BLaER1 (cell line): ENCODE measurements at regions not wholly inside any gene's neighbourhood (a gene's known extent, or its start where the extent isn't known, plus 50 kb on each side); places are given as distances from the start of the nearest gene placed in this dataset.

Experiments used
- H3K27ac ChIP-seq: shearing (Covaris generic); formaldehyde crosslinking; 2 replicates; pipeline ENCODE4 v1.8.1; 2022
- H3K27me3 ChIP-seq: shearing (Covaris generic); formaldehyde crosslinking; 2 replicates; pipeline ENCODE4 v1.8.1; 2022
- H3K36me3 ChIP-seq: shearing (Covaris generic); formaldehyde crosslinking; 2 replicates; pipeline ENCODE4 v1.8.1; 2022
- H3K4me1 ChIP-seq: shearing (Covaris generic); formaldehyde crosslinking; 2 replicates; pipeline ENCODE4 v1.8.1; 2022
- H3K4me2 ChIP-seq: shearing (Covaris generic); formaldehyde crosslinking; 2 replicates; pipeline ENCODE4 v1.8.1; 2022
- H3K4me3 ChIP-seq: shearing (Covaris generic); formaldehyde crosslinking; 2 replicates; pipeline ENCODE4 v1.8.1; 2022
- H3K9ac ChIP-seq: shearing (Covaris generic); formaldehyde crosslinking; 2 replicates; pipeline ENCODE4 v1.8.1; 2022
- H3K9me3 ChIP-seq: shearing (Covaris generic); formaldehyde crosslinking; 2 replicates; pipeline ENCODE4 v1.8.1; 2022
- H4K20me1 ChIP-seq: shearing (Covaris generic); formaldehyde crosslinking; 2 replicates; pipeline ENCODE4 v1.8.1; 2022
- Cebpa-rat ChIP-seq: shearing (Covaris generic); IDR thresholded peaks from 2 replicates; pipeline ENCODE4 v1.8.1; 2022

DNA sequence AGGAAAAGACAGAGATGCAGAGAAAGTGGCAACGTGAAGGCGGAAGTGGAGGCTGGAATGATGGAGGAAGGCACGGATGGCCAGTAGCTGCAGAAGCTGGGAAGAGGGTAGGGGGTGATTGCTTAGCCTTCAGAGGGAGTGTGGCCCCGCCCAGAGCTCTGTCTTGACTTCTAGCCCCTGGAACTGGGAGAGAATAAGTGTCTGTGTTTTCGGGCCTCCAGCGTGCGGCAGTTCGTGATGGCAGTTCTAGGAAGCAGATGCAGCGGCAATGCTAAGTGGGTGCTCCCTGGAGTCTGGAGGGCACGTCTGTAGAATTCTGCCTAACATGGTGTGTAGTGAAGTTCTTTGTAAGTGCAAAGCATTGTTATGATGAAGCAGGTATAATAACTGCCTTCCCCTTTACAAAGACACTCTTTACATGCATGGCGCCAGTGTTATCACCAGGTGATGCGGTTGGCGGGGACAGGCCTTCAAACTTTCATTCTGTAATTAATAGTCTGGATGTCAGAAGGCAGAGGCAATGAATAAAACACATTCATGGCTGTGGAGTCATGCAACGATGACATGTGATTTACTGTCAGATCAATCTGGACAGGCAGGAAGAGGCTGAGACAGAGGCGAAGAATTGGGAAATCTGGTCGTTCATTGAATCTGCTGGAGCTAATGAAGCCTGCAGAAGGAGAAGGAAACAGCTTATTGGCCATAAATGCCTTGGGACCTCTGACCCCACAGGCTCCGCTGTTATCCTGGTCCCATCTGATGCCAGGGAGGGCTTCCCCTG is 228.6 kb downstream of the GLRX3 start:
- no peaks in the 10 kb centered on the region for H3K9me3 ChIP-seq
- H3K4me1 ChIP-seq, result peaks cover 19% of the 10 kb centered on the region
- H3K4me3 ChIP-seq, result no peak overlapping the region
- no peak overlapping the region for H3K27ac ChIP-seq
- no peak overlapping the region for H3K9ac ChIP-seq
- no peaks in the 10 kb centered on the region for H3K36me3 ChIP-seq
- no peaks in the 10 kb centered on the region for H4K20me1 ChIP-seq
- no peak for TF ChIP-seq Cebpa-rat
- H3K27me3 ChIP-seq, result no peaks in the 10 kb centered on the region
- H3K4me2 ChIP-seq, result no peak overlapping the region

DNA sequence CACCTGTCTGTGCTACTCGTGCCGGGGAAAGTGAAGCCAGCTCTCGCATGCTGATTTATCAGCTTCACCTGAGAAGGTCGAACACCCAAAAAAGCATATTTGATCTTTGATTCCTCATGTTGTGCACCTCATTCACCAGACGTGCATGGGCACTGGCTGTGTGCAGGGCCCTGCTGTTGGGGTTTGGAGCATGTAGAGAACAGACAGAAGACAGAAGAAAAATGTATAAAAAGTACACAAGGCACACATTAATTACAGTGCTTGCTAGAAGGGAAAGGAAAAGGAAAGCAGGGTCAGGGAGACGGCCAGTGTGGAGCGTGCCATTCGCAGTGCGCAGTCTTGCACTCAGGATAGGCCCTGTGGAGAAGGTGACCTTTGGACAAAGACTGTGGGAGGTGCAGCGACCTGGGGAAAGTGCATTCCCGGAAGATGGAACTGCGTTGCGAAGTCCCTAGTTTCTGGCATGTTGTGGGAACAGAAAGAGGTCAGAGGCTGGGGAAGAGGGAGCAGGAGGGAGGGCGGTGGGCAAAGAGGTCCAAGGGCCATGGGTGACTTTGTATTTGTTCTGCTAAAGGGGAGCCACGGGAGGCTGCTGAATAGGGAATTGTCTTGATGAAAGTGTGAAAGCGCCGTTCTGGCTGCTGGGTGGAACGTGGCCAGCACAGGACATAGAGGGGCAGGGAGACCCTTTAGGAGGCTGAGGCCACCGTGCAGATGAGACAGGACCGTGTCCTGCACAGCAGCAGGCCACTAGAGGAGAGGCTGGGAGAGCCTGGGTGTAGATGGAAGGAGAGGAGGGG is 232.8 kb downstream of the GLRX3 start:
- Histone ChIP-seq H3K4me2 (no peak overlapping the region), H3K4me1 (peaks cover 7% of the 10 kb centered on the region), H3K4me3 (no peak overlapping the region), H4K20me1 (no peaks in the 10 kb centered on the region), H3K27ac (no peak overlapping the region), H3K36me3 (no peaks in the 10 kb centered on the region), H3K27me3 (no peaks in the 10 kb centered on the region), H3K9ac (no peak overlapping the region), H3K9me3 (no peaks in the 10 kb centered on the region)
- no peak for TF ChIP-seq Cebpa-rat

DNA sequence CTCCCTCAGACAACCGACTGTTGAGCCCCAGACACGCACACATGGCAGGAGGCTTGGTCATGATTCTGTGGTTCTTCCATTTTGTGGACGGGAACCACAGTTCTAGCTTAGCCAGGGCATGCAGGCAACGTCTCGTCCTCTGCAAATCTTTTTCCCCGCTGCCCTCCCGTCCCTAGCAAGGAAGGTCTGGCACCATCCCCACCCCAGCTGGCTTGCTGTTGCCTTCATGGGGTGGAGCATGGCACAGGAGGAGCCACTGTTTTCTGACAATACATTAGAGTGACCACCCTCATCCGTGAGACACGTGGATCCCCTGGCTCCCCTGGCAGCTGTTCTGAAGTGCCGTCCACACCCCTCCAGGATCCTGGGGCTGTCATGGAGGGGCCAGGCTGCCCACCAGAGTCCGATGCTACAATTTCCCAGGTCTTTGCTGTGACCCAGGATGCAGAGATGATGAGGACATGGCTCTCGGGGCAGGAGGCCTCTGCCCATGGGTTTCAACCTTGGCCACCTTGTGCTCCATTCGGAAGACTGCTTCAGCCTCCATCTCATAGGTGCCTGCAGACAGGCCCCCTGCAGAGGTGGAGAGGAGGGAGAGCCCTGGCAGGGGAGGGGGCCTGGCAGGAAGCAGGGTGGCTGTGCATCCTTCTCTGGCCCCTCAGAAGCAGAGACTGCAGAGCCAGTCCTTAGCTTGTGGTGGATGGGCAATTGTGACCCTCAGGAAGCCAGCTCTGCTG is 233.6 kb downstream of the GLRX3 start:
- TF ChIP-seq Cebpa-rat, result no peak
- H3K27ac ChIP-seq, result no peak overlapping the region
- H3K36me3 ChIP-seq, result no peaks in the 10 kb centered on the region
- no peaks in the 10 kb centered on the region for H3K9me3 ChIP-seq
- peaks cover 13% of the 10 kb centered on the region for H3K4me1 ChIP-seq
- no peaks in the 10 kb centered on the region for H3K27me3 ChIP-seq
- H3K9ac ChIP-seq, result no peak overlapping the region
- H3K4me2 ChIP-seq, result no peak overlapping the region
- H3K4me3 ChIP-seq, result no peak overlapping the region
- no peaks in the 10 kb centered on the region for H4K20me1 ChIP-seq

DNA sequence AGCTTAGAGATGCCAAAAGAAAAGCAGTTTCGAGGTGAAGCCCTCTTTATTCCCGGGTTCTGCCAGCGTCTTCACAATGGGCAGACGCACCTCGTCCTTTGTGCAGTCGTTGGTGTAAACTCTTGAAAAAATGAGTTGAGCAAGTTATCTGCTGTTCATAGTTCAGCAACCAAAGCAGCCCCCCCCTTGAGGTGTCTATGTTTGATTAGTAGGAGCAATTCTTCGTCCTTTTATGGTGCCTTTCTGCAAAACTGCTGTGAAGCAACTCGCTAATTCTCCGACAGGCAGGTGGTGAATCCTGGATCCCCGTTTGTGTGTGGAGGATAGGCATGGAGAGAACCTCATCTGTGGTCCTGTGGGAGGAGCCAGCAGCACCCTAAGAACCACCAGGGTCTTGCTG is 234.5 kb downstream of the GLRX3 start:
- no peak overlapping the region for H3K4me3 ChIP-seq
- no peaks in the 10 kb centered on the region for H4K20me1 ChIP-seq
- no peak overlapping the region for H3K4me2 ChIP-seq
- H3K36me3 ChIP-seq, result no peaks in the 10 kb centered on the region
- H3K9ac ChIP-seq, result no peak overlapping the region
- no peaks in the 10 kb centered on the region for H3K27me3 ChIP-seq
- peaks cover 5% of the 10 kb centered on the region; the same call in 1 of the 2 replicates for H3K9me3 ChIP-seq
- H3K4me1 ChIP-seq, result peaks cover 13% of the 10 kb centered on the region
- TF ChIP-seq Cebpa-rat, result no peak
- H3K27ac ChIP-seq, result no peak overlapping the region

DNA sequence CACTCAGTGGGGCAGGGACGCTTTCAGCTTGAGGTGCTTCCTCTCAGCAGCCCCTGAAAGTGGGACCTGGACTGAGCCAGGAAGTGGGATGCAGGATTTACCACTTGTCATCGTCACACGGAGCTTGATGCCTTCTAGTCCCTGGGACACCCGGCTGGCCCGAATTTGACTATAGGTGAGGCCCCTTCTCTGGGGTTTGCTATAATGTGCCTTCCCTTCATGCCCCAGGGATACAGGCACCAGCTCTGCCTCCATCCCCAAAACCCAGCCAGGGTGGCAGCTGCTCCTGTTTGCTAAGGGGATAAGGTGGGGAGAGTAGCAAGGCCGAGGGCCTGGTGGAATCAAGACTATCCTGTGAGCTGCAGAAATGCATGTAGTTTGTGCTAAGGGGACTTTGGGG is 235.0 kb downstream of the GLRX3 start:
- H3K4me2 ChIP-seq, result no peak overlapping the region
- H3K27ac ChIP-seq, result no peak overlapping the region
- no peak for TF ChIP-seq Cebpa-rat
- H3K36me3 ChIP-seq, result no peaks in the 10 kb centered on the region
- H3K9me3 ChIP-seq, result peaks cover 10% of the 10 kb centered on the region; the same call in 1 of the 2 replicates
- no peak overlapping the region for H3K9ac ChIP-seq
- H3K27me3 ChIP-seq, result no peaks in the 10 kb centered on the region
- peaks cover 13% of the 10 kb centered on the region for H3K4me1 ChIP-seq
- no peaks in the 10 kb centered on the region for H4K20me1 ChIP-seq
- no peak overlapping the region for H3K4me3 ChIP-seq

DNA sequence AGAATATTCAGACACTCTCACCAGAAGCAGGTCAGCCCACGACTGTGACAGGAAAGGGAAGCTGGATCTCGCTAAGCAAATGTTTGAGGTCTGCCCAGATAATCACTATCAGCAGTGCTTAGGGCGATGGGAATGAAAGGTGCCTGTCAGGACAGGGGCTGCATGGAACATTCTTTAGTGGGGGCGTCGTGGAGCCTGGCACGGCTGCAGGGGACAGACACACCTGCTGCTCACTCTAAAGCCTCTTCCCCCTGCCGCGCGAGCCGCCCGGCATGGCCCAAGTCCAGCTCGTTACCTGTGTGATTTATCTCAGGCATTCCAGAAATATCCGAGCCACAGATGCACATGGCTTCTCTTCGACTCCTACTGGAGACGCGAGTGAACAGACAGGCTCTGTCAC is 235.5 kb downstream of the GLRX3 start:
- Histone ChIP-seq H3K4me2 (no peak overlapping the region), H3K36me3 (no peaks in the 10 kb centered on the region), H3K27ac (no peak overlapping the region), H3K4me3 (no peak overlapping the region), H3K9ac (no peak overlapping the region), H4K20me1 (no peaks in the 10 kb centered on the region), H3K4me1 (peaks cover 13% of the 10 kb centered on the region), H3K27me3 (no peaks in the 10 kb centered on the region), H3K9me3 (peaks cover 12% of the 10 kb centered on the region; the same call in 1 of the 2 replicates)
- no peak for TF ChIP-seq Cebpa-rat

DNA sequence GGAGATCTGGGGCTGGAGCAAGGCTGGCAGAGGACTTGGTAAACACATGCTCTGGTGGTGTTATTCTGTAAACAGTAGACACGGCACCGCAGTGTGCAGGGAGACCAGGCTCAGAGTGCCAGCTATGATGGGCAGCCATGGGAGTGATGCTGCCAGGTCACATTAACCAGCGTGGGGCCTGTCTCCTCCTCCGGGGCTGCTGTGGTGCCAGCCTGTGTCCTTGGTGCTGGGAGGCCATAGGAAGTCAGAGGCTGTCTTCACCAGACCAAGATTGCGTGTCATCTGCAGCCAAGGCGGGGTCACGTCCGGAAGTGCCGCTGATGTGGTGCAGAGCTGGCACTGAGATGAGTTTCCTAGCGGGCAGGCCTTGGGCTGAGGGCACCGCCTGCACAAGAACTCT is 236.0 kb downstream of the GLRX3 start:
- H3K4me3 ChIP-seq, result no peak overlapping the region

DNA sequence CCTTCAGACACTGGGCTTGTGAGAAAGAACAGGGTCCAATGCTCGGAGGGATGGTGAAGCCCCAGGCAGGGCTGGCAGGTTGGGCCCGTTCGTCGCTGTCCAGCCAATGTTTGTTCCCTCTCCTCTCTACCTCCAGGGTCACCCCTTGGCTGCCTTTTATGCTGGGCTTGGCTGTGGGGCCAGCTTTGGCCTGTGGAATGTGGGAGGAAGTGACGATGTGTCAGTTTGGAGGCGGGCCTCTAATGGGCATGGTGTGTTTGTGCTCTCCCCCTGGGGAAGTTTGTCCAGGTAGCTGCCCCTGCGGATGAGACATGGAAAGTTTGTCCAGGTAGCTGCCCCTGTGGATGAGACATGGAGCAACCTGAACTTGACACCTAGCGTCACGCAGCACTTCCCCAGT is 236.7 kb downstream of the GLRX3 start:
- Histone ChIP-seq H3K36me3 (no peaks in the 10 kb centered on the region), H3K9me3 (peaks cover 12% of the 10 kb centered on the region; the same call in 1 of the 2 replicates), H3K4me1 (peaks cover 13% of the 10 kb centered on the region), H4K20me1 (no peaks in the 10 kb centered on the region), H3K4me2 (no peak overlapping the region), H3K9ac (no peak overlapping the region), H3K4me3 (no peak overlapping the region), H3K27me3 (no peaks in the 10 kb centered on the region), H3K27ac (no peak overlapping the region)
- TF ChIP-seq Cebpa-rat, result no peak

More for the DNA sequence above, 236.0 kb downstream of the GLRX3 start:
- Histone ChIP-seq H3K9ac (no peak overlapping the region), H3K4me1 (peaks cover 13% of the 10 kb centered on the region), H3K36me3 (no peaks in the 10 kb centered on the region), H4K20me1 (no peaks in the 10 kb centered on the region), H3K4me2 (no peak overlapping the region), H3K27ac (no peak overlapping the region), H3K9me3 (peaks cover 12% of the 10 kb centered on the region; the same call in 1 of the 2 replicates), H3K27me3 (no peaks in the 10 kb centered on the region)
- no peak for TF ChIP-seq Cebpa-rat

DNA sequence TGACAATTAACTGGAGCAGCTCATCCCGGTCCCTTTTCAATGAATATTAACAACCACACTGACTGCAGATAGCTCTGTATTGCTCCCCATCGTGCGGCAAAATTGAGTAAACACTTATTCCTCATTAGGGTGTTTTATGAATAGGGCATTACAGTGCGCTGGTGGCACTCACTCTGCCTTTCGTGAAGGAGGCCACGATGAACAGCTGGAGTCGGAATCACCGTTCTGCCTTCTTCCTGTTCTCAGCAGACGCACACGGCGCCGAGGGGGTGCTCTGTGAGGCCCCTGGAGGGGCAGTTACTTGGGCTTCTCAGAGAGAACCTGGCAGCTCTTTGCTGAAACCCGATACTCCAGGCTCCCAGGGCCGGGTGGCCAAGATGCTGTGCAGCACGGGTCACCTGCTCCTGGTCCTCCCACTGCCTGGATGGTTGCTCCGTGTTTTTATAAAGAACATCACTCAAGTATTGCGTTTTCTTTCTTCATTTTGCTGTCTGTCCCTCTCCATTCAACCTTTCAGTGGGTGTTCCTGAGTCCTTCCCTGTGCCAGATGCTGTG is 241.9 kb downstream of the GLRX3 start:
- TF ChIP-seq Cebpa-rat, result no peak

More for the DNA sequence above, 241.9 kb downstream of the GLRX3 start:
- Histone ChIP-seq H3K4me1 (peaks cover 8% of the 10 kb centered on the region), H3K4me2 (no peak overlapping the region), H3K36me3 (no peaks in the 10 kb centered on the region), H3K9ac (no peak overlapping the region), H3K27ac (no peak overlapping the region), H4K20me1 (no peaks in the 10 kb centered on the region), H3K27me3 (no peaks in the 10 kb centered on the region), H3K4me3 (no peak overlapping the region), H3K9me3 (peaks cover 12% of the 10 kb centered on the region; the same call in 1 of the 2 replicates)
